C4-2B (cell line): ENCODE measurements at regions not wholly inside any gene's neighbourhood (a gene's known extent, or its start where the extent isn't known, plus 50 kb on each side); places are given as distances from the start of the nearest gene placed in this dataset.

Experiments used
- CTCF ChIP-seq: fragments of 450-650 bp; conservative IDR thresholded peaks from 2 replicates; pipeline ENCODE4 v1.5.1; 2017; ENCODE audit warnings: mild to moderate bottlenecking
- ZFX ChIP-seq: fragments of 450-650 bp; IDR thresholded peaks from 2 replicates; pipeline ENCODE4 v1.6.1; 2017

GRCh38 chr13:103168901-103169508, 102.8 kb upstream of the SLC10A2 start:
- TF ChIP-seq CTCF (no peak), ZFX (no peak)
